OCI-LY3 (cell line): ENCODE measurements at regions not wholly inside any gene's neighbourhood (a gene's known extent, or its start where the extent isn't known, plus 50 kb on each side); places are given as distances from the start of the nearest gene placed in this dataset.

ENCODE experiments used
- EZH2phosphoT487 ChIP-seq: fragments of 200-600 bp; shearing (Covaris generic); IDR thresholded peaks from 2 replicates; pipeline ENCODE4 v1.6.1; 2018; ENCODE audit warnings: antibody characterized with exemption, mixed run types, low read depth
- TF ChIP-seq, protein P1 (sequence below): fragments of 200-600, 300-600 bp; sonication (generic); IDR thresholded peaks from 2 replicates; pipeline ENCODE4 v1.5.1; 2014; ENCODE audit warnings: antibody characterized with exemption, low read length, low read depth

DNA sequence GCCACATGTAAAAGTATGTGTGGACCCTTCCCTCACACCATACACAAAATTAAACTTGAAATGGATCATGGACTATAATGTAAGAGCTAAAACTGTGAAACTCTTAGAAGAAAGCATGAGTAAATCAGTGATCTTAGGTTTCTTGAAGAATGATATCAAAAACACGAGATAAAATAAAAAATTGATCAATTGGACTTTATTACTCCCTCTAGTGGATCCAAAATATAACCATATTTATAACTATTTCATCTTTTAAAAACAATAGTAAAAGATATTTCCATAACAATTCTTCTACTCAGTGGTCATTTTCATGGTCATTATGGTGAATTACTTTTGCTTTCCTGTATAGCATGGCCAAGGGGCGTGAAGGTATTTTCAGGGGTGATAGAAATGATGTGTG is 174.6 kb upstream of the LSM14A start:
- TF ChIP-seq, protein P1, sequence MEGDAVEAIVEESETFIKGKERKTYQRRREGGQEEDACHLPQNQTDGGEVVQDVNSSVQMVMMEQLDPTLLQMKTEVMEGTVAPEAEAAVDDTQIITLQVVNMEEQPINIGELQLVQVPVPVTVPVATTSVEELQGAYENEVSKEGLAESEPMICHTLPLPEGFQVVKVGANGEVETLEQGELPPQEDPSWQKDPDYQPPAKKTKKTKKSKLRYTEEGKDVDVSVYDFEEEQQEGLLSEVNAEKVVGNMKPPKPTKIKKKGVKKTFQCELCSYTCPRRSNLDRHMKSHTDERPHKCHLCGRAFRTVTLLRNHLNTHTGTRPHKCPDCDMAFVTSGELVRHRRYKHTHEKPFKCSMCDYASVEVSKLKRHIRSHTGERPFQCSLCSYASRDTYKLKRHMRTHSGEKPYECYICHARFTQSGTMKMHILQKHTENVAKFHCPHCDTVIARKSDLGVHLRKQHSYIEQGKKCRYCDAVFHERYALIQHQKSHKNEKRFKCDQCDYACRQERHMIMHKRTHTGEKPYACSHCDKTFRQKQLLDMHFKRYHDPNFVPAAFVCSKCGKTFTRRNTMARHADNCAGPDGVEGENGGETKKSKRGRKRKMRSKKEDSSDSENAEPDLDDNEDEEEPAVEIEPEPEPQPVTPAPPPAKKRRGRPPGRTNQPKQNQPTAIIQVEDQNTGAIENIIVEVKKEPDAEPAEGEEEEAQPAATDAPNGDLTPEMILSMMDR, result peak; percentile 48
- TF ChIP-seq EZH2phosphoT487, result no peak
